GM19455 (cell line): ENCODE measurements at regions not wholly inside any gene's neighbourhood (a gene's known extent, or its start where the extent isn't known, plus 50 kb on each side); places are given as distances from the start of the nearest gene placed in this dataset.
"Not testable (repeated sequence)": the region's sequence is repeated elsewhere in the genome, so short reads cannot be mapped to it uniquely, and the experiment has no call there.

Source experiments
- ATAC-seq: cut with Tn5 transposase; IDR thresholded peaks from one replicate; pipeline ENCODE4 v1.9.1; 2021; ENCODE audit not compliant: unreplicated experiment

- ATAC-seq, result no peak
These were observed 345.3 kb upstream of the POU1F1 start for GRCh38 chr3:87621667-87622066.

- ATAC-seq, result no peak
These were observed 339.1 kb upstream of the POU1F1 start for GRCh38 chr3:87615506-87615905.

- ATAC-seq, result no peak
These were observed 338.6 kb upstream of the POU1F1 start for GRCh38 chr3:87614998-87615397.

GRCh38 chr3:87607234-87607633 lies 330.9 kb upstream of the POU1F1 start:
- ATAC-seq, result no peak

- ATAC-seq, result no peak
These were observed 319.4 kb upstream of the POU1F1 start for GRCh38 chr3:87595798-87596197.

GRCh38 chr3:87581240-87581639 lies 304.9 kb upstream of the POU1F1 start:
- ATAC-seq, result no peak

GRCh38 chr3:87576752-87577151 lies 300.4 kb upstream of the POU1F1 start:
- ATAC-seq, result no peak

GRCh38 chr3:87575550-87575949 lies 299.2 kb upstream of the POU1F1 start:
- ATAC-seq, result no peak

GRCh38 chr3:87568331-87568730 lies 291.9 kb upstream of the POU1F1 start:
- no peak for ATAC-seq

GRCh38 chr3:87564438-87564837 lies 288.1 kb upstream of the POU1F1 start:
- ATAC-seq, result no peak

GRCh38 chr3:87563712-87564111 lies 287.3 kb upstream of the POU1F1 start:
- ATAC-seq, result no peak

GRCh38 chr3:87558492-87558891 lies 282.1 kb upstream of the POU1F1 start:
- ATAC-seq, result no peak

GRCh38 chr3:87555290-87555689 lies 278.9 kb upstream of the POU1F1 start:
- no peak for ATAC-seq

GRCh38 chr3:87553058-87553457 lies 276.7 kb upstream of the POU1F1 start:
- no peak for ATAC-seq

GRCh38 chr3:87550892-87551291 lies 274.5 kb upstream of the POU1F1 start:
- ATAC-seq, result no peak

GRCh38 chr3:87549208-87549607 lies 272.8 kb upstream of the POU1F1 start:
- ATAC-seq, result no peak

GRCh38 chr3:87548271-87548670 lies 271.9 kb upstream of the POU1F1 start:
- ATAC-seq, result no peak

GRCh38 chr3:87546216-87546615 lies 269.8 kb upstream of the POU1F1 start:
- no peak for ATAC-seq

- ATAC-seq, result not testable (repeated sequence)
These were observed 267.0 kb upstream of the POU1F1 start for GRCh38 chr3:87543408-87543807.

- ATAC-seq, result no peak
These were observed 265.3 kb upstream of the POU1F1 start for GRCh38 chr3:87541723-87542122.

GRCh38 chr3:87538722-87539121 lies 262.3 kb upstream of the POU1F1 start:
- ATAC-seq, result not testable (repeated sequence)

- no peak for ATAC-seq
These were observed 233.0 kb upstream of the POU1F1 start for GRCh38 chr3:87509401-87509800.

GRCh38 chr3:87508921-87509320 lies 232.5 kb upstream of the POU1F1 start:
- ATAC-seq, result no peak

- ATAC-seq, result no peak
These were observed 231.4 kb upstream of the POU1F1 start for GRCh38 chr3:87507753-87508152.
